GM21526 (cell line): ENCODE measurements at regions not wholly inside any gene's neighbourhood (a gene's known extent, or its start where the extent isn't known, plus 50 kb on each side); places are given as distances from the start of the nearest gene placed in this dataset.
"Not testable (repeated sequence)": the region's sequence is repeated elsewhere in the genome, so short reads cannot be mapped to it uniquely, and the experiment has no call there.

ENCODE experiments used
- ATAC-seq: cut with Tn5 transposase; IDR thresholded peaks from one replicate; pipeline ENCODE4 v1.9.1; 2021; ENCODE audit warnings: moderate library complexity; ENCODE audit not compliant: unreplicated experiment, low FRiP score

GRCh38 chr7:85688712-85689111 is 501.9 kb upstream of the SEMA3D start:
- ATAC-seq, result no peak

DNA sequence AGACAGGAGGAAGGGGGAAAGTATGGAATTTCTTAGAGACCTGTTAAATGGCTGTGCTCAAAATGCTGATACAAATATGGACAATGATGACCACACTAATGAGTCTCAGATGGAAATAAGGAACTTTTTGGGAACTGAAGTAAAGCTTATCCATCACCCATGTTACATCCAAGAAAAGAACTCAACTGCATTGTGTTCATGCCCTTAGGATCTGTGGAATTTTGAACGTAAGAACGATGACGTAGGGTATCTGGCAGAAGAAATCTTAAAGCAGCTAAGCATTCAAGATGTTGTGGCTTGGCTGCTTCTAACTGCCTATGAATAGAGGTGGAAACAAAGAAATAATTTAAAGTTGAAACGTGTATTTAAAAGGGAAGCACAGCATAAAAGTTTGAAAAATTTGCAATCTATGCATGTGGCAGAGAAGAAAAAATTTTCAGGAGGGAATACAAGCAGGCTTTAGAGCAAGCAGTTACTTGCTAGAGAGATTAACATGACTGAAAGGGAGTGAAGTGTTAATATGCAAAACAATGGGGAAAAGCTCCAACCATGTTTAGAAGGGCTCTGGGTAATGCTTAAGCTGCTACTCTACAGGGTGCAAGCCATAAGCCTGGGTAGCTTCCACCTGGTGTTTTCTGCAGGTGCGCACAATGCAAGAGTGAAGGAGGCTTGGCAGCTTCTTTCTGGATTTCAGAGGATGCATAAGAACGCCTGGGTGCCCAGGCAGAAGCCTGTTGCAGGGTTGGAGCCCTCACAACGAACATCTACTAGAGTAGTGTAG is 499.7 kb upstream of the SEMA3D start:
- ATAC-seq, result no peak

- ATAC-seq, result no peak
Observed at GRCh38 chr7:85685901-85686300, 499.0 kb upstream of the SEMA3D start.

DNA sequence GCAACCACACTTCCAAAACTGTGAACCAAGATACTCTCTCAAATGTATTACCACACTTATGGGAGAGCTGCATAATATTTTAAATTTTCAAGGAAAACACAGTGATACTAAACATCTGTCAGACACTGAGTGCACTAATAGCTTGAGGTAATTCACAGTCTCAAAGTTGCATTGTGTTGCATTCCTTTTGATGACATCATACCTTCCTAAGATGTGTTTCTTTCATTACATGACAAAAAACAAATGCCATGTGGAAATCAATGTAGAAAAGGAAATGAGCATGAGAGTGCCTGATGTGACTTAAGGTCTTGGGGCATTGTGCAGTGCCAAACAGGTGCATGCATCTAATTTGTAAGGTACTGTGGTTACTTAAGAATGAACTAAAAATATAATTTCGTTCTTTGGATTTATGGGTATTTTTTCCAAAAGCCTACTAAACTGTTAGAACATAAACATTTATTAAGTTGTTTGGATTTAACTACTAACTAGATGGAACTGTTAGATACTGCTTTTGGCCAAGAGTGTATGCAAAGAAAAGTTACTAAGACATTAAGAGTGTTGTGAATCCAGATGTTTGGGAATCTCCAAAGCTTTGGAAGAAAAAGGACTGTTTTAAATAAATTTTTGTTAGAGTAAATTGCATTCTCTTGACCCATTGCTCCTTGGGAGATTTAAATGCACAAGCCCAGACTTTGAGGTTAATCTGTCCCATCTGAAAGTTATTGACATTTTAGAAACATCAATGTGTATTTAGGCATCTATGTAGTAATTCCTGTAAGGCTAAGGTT is 496.2 kb upstream of the SEMA3D start:
- no peak for ATAC-seq

- no peak for ATAC-seq
Observed at GRCh38 chr7:85681241-85681640, 494.4 kb upstream of the SEMA3D start.

DNA sequence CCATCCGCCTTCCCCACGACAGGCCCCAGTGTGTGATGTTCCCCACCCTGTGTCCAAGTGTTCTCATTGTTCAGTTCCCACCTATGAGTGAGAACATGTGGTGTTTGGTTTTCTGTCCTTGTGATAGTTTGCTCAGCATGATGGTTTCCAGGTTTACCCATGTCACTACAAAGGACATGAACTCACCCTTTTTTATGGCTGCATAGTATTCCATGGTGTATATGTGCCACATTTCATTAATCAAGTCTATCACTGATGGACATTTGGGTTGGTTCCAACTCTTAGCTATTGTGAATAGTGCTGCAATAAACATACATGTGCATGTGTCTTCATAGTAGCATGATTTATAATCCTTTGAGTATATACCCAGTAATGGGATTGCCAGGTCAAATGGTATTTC is 488.2 kb upstream of the SEMA3D start:
- not testable (repeated sequence) for ATAC-seq

DNA sequence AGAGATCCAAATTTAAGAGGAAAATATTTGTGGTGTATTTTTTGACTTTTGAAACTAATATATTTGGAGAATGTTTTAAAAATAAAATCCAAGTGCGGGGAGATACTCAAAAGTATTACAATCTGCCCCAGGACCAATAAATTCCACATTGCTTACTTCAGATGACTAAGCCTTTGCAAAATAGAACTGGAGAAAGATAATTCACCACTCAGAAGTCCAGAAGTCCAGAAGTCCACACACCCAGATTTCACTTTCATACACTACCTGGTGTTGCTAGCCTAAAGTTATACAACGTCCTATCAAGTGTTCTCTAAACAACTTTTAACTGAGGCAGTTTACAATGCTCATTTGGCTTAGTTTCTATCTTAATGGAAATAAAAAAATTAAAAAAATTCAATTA is 487.0 kb upstream of the SEMA3D start:
- no peak for ATAC-seq

DNA sequence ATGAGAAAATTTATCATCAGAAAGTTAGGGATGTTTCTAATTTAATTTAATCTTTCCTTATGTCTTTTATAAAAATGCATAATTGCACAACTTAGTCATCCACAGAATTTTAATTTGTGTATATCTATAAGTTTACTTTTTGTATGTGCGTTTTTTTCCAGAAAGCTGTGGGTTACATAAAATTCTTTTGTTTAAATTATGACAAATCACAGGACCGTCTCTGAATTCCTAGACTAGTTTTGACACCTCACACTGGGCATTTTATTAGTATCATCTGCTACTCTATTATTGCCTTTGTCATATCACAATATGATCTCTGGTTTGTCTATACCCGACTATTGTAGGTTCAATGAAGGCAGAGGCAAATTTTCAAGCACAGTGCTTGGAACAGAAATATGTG is 482.4 kb upstream of the SEMA3D start:
- no peak for ATAC-seq

DNA sequence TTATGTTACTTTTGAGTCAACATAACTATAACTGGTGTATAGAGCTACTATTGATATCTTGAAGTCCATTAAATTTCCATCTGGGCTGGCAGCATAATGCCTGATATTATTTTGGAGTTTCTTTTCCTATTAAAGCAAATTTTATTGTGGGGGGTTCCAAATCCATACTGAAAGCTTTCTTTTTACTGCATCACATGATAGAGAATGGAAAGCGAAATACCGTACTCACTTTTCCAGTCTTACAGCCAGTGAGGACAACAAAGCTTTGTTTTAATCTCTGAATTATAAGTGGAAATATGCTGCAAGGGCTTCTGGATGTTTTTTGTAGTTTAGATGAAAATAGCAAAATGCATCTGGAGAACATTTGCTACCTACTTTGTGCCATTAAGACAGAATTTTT is 477.5 kb upstream of the SEMA3D start:
- no peak for ATAC-seq

GRCh38 chr7:85659364-85659763 is 472.5 kb upstream of the SEMA3D start:
- no peak for ATAC-seq

GRCh38 chr7:85655252-85655651 is 468.4 kb upstream of the SEMA3D start:
- no peak for ATAC-seq

GRCh38 chr7:85644272-85644671 is 457.4 kb upstream of the SEMA3D start:
- ATAC-seq, result no peak

- no peak for ATAC-seq
Observed at GRCh38 chr7:85641331-85641730, 454.5 kb upstream of the SEMA3D start.

DNA sequence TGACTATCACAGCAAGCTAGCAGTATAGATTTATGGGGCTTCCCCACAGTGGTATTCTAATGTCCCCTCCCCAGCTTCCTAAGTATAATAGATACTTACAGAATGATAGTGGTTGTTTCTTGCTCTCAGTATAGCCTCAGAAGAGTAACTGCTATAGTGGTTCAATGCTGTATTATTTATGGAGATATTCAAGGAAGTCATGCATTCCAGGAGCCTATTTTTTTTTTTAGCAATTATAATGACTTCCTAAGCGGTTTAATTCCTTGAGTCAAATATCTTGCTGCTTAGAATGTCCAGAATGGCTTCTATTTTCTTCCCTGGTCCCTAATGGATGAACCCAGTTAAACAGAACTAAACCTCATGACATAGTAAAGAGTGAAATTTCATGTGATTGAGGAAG is 451.5 kb upstream of the SEMA3D start:
- no peak for ATAC-seq

DNA sequence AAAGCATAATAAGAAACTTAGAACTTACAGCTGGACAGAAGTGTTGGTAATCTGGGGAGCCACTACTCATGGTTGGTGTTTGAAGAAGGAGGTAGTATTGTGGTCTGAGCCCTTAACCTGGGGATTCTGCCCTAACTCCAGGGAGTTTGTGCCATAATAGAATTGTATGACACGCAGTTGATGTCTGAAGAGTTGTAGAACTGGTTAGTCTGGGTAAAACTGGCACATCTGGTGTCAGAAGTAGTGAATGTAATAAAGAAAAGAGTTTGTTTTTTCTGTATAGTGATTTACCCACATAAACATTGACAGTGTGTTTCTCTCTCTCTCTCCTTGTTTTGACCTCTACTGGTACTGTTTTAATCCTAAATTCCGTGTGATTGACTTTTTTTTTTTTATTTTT is 448.1 kb upstream of the SEMA3D start:
- no peak for ATAC-seq

GRCh38 chr7:85630904-85631600 is 444.2 kb upstream of the SEMA3D start:
- ATAC-seq, result no peak

DNA sequence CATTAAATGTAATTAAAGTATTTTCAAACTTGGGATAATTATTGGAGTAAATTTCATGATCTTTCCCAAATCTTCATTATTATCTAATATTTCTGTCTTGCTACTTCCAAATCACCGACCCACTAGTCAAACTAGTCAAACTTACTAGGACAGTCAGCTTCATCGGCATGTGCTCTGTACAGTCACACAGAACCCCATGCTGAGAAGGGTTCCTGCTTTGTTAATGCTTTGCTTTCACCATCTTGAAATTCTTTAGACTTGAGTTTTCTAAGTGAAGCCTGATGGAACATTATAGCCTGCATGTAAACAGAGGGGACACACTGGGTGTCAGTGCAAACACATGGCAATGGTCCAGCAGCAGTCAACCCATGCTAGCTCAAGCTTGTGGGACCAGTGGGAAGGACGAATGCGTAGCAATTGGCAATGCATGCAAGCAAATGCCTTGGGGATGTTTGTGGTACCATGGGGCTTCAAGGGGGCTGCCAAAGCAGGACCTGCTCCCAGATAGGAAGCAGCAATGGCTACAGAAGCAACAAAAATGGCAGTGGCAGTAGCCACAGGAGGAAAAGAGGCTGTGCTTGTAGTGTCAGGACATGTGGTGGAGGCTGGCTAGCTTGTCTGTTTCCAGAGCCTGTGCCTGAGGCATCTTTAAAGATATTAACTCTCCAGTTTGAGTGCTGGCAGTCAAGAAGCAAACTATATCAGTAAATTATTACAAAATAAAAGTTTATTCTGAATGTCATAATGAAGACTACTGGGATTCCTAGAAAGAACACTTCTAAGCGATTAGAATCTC is 441.1 kb upstream of the SEMA3D start:
- no peak for ATAC-seq

DNA sequence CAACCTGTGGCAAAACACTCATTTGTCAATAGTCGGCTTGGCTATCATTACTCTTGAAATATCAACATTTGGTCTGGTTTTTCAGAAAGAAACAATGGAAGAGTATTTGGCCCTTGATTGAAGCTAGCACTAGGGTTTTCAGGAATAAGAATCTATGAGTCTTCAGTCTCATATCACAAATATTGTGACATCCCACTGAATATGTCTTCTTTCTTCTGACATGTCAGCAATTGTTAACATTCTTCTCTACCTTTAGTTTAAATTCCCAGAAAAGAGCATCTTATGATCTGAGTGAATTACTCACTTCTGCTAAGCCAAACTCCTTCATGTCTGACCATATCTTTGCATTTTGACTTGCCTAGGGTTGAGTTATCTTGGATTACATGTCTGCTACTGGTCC is 435.2 kb upstream of the SEMA3D start:
- ATAC-seq, result no peak

- no peak for ATAC-seq
Observed at GRCh38 chr7:85620936-85621685, 434.3 kb upstream of the SEMA3D start.

DNA sequence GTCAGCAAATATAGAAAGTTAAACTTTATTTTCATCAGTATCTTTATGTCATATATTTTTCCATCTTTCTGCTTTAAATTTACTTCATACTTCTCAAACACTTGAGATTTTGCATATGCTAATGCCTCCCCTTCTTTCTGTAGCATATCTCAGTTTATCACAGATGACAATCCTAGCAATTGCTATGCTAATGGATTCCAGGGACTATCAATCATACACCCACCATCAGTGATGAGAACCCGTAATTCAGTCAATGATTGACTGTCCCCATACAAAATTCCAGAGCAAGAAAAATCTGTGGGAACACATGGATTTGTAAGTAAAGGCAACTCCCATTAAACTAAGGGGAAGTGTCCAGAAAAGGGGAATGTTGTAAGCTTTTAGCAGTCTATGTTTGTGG is 432.4 kb upstream of the SEMA3D start:
- no peak for ATAC-seq
